Stomach (tissue), 8 donors: ENCODE measurements at regions not wholly inside any gene's neighbourhood (a gene's known extent, or its start where the extent isn't known, plus 50 kb on each side); places are given as distances from the start of the nearest gene placed in this dataset.

Experiments
- DNase-seq, 2 donors: peaks; one replicate each; pipeline versions ENCODE4 v3.0.0 to v3.0.0-alpha.2; 2013 to 2019
- H3K27ac ChIP-seq, 5 donors: fragments of 200-600 bp in 4 of 5; sonication (generic) in 4 of 5; one replicate each; pipeline ENCODE4 v1.5.1; 2013 to 2019; ENCODE audit warnings: mild to moderate bottlenecking in 1 of 5, moderate library complexity in 1 of 5
- H3K27me3 ChIP-seq, 3 donors: fragments of 200-600 bp; sonication (generic); one replicate each; pipeline ENCODE4 v1.5.1; 2017 to 2019; ENCODE audit warnings: mixed run types in 1 of 3
- H3K36me3 ChIP-seq, 4 donors: fragments of 200-600 bp; sonication (generic); 1 replicate in 3 of 4; 2 replicates in 1 of 4; pipeline ENCODE4 v1.5.1; 2016 to 2019
- H3K4me1 ChIP-seq, 4 donors: fragments of 200-600 bp; sonication (generic); one replicate each; pipeline ENCODE4 v1.5.1; 2016 to 2019
- H3K4me3 ChIP-seq, 4 donors: fragments of 200-600 bp; sonication (generic) in 3 of 4; one replicate each; pipeline ENCODE4 v1.5.1; 2016 to 2019; ENCODE audit warnings: mild to moderate bottlenecking in 1 of 4
- H3K9me3 ChIP-seq, 4 donors: fragments of 200-600 bp; sonication (generic); one replicate each; pipeline ENCODE4 v1.5.1; 2016 to 2019
- CTCF ChIP-seq, 7 experiments: fragments of 450-650 bp in 4 of 7; fragments of 200-600 bp in 3 of 7; sonication (generic) in 3 of 7; IDR thresholded peaks; one replicate each; pipeline ENCODE4 v1.5.1; 2016 to 2019; ENCODE audit warnings: antibody characterized with exemption in 7 of 7, control low read depth in 2 of 7, mild to moderate bottlenecking in 1 of 7
- EP300 ChIP-seq: sonication (generic); formaldehyde crosslinking; IDR thresholded peaks from one replicate; pipeline ENCODE4 v1.6.1; 2017; ENCODE audit warnings: antibody characterized with exemption
- POLR2A ChIP-seq, 4 donors: fragments of 450-650 bp; IDR thresholded peaks; one replicate each; pipeline ENCODE4 v1.6.1; 2016; ENCODE audit warnings: antibody characterized with exemption in 4 of 4, control low read depth in 2 of 4, mild to moderate bottlenecking in 1 of 4, moderate library complexity in 1 of 4
- POLR2AphosphoS5 ChIP-seq, 3 donors: sonication (generic); formaldehyde crosslinking; IDR thresholded peaks; one replicate each; pipeline ENCODE4 v1.6.1; 2016; ENCODE audit warnings: antibody characterized with exemption in 3 of 3
- WGBS, 5 donors: extraction: QIAGEN DNeasy Blood & Tissue Kit in 3 of 5; methylation state at CpG; one replicate each; pipeline versions ENCODE4 v1.1.5 to v1.1.7; 2013 to 2018; 5-methylcytosine and 5-hydroxymethylcytosine counted together
- intact Hi-C: fragments of 100-400 bp; cut with DNase I; formaldehyde crosslinking; loops from one replicate; pipeline ENCODE4 v1.15.1; 2023; ENCODE audit warnings: low total_unique reads
- donor health status: healthy with polysubstance abuse.
- donor health status: Bipolar disorder and iron deficiency.
- donor health status: healthy.

GRCh38 chr7:42448901-42449300 lies 211.9 kb upstream of the GLI3 start:
- Histone ChIP-seq H3K36me3 (no peaks in the 10 kb centered on the region), H3K9me3 (no peaks in the 10 kb centered on the region), H3K4me3 (no peak overlapping the region), H3K27ac (no peak overlapping the region), H3K27me3 (no peaks in the 10 kb centered on the region), H3K4me1 (no peaks in the 10 kb centered on the region)
- WGBS, 5 donors, result 70 to 79% (median 71%) methylated on average over 1 of the region's 1 CpG
- TF ChIP-seq POLR2AphosphoS5 (IDR thresholded peaks at IDR 0.05) (no peak), POLR2A (IDR thresholded peaks at IDR 0.05) (no peak), CTCF (IDR thresholded peaks at IDR 0.05) (no peak), EP300 (no peak)
- intact Hi-C loops, result no loop called here
- DNase-seq, result no peak

GRCh38 chr7:42445691-42446090 lies 208.7 kb upstream of the GLI3 start:
- TF ChIP-seq POLR2A (IDR thresholded peaks at IDR 0.05) (no peak), POLR2AphosphoS5 (IDR thresholded peaks at IDR 0.05) (no peak), CTCF (IDR thresholded peaks at IDR 0.05) (no peak), EP300 (no peak)
- intact Hi-C loops, result no loop called here
- Histone ChIP-seq H3K4me1 (no peaks in the 10 kb centered on the region), H3K4me3 (no peak overlapping the region), H3K36me3 (no peaks in the 10 kb centered on the region), H3K9me3 (peaks cover 0 to 5% (median 4%) of the 10 kb centered on the region in 4 donors), H3K27ac (no peak overlapping the region), H3K27me3 (no peaks in the 10 kb centered on the region)
- DNase-seq, result no peak

GRCh38 chr7:42440951-42441350 lies 203.9 kb upstream of the GLI3 start:
- intact Hi-C loops, result no loop called here
- Histone ChIP-seq H3K36me3 (no peaks in the 10 kb centered on the region), H3K9me3 (peaks cover 0 to 21% (median 12%) of the 10 kb centered on the region in 4 donors), H3K4me3 (no peak overlapping the region), H3K27ac (no peak overlapping the region), H3K4me1 (no peaks in the 10 kb centered on the region), H3K27me3 (no peaks in the 10 kb centered on the region)
- DNase-seq, result no peak
- 82 to 100% (median 96%) methylated on average over 5 of the region's 5 CpGs for WGBS, 5 donors
- TF ChIP-seq CTCF (IDR thresholded peaks at IDR 0.05) (no peak), EP300 (no peak), POLR2AphosphoS5 (IDR thresholded peaks at IDR 0.05) (no peak), POLR2A (IDR thresholded peaks at IDR 0.05) (no peak)

- Histone ChIP-seq H3K4me1 (no peaks in the 10 kb centered on the region), H3K36me3 (no peaks in the 10 kb centered on the region), H3K9me3 (no peaks in the 10 kb centered on the region), H3K27me3 (no peaks in the 10 kb centered on the region), H3K4me3 (no peak overlapping the region), H3K27ac (no peak overlapping the region)
- DNase-seq, result no peak
- WGBS, 5 donors, result 0 to 24% (median 10%) methylated on average over 1 of the region's 1 CpG
- intact Hi-C loops, result no loop called here
- no peak for TF ChIP-seq EP300
- no peak for TF ChIP-seq POLR2A (IDR thresholded peaks at IDR 0.05)
- no peak for TF ChIP-seq CTCF (IDR thresholded peaks at IDR 0.05)
- TF ChIP-seq POLR2AphosphoS5 (IDR thresholded peaks at IDR 0.05), result no peak
Observed at GRCh38 chr7:42432644-42433043, 195.6 kb upstream of the GLI3 start.
